Peyer's patch (tissue), 4 donors: ENCODE measurements at regions not wholly inside any gene's neighbourhood (a gene's known extent, or its start where the extent isn't known, plus 50 kb on each side); places are given as distances from the start of the nearest gene placed in this dataset.

Experiments
- POLR2A ChIP-seq, 2 donors: fragments of 450-650 bp; IDR thresholded peaks; one replicate each; pipeline ENCODE4 v1.5.1; 2017; ENCODE audit warnings: antibody characterized with exemption in 2 of 2, mild to moderate bottlenecking in 2 of 2, moderate library complexity in 2 of 2
- TF ChIP-seq, protein P1 (sequence below), 6 experiments: fragments of 450-650 bp in 4 of 6; fragments of 200-600 bp in 2 of 6; sonication (generic) in 1 of 6; IDR thresholded peaks; one replicate each; pipeline ENCODE4 v1.5.1; 2017 to 2019; ENCODE audit warnings: antibody characterized with exemption in 6 of 6, mild to moderate bottlenecking in 3 of 6, moderate library complexity in 1 of 6

DNA sequence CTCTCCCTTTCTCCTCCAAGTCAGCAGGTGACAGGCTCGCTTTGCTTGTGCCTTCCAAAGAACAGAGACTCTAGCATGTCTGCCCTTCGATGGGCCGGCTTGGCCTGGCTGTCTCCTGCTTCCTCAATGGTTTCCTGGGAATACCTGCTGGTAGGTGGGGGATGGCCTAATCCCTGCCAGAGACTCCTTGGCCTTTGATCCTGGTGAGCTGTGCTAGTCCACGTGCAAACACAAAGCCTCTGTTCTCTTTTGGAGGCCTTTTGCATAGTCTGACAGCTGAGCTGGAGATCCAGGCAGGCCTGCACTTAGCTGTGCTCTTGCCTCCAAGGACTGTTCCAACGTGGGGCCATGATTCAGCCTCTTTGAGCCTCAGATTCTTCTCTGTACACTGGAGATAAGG lies 67.6 kb downstream of the ARL4C start:
- TF ChIP-seq, protein P1, sequence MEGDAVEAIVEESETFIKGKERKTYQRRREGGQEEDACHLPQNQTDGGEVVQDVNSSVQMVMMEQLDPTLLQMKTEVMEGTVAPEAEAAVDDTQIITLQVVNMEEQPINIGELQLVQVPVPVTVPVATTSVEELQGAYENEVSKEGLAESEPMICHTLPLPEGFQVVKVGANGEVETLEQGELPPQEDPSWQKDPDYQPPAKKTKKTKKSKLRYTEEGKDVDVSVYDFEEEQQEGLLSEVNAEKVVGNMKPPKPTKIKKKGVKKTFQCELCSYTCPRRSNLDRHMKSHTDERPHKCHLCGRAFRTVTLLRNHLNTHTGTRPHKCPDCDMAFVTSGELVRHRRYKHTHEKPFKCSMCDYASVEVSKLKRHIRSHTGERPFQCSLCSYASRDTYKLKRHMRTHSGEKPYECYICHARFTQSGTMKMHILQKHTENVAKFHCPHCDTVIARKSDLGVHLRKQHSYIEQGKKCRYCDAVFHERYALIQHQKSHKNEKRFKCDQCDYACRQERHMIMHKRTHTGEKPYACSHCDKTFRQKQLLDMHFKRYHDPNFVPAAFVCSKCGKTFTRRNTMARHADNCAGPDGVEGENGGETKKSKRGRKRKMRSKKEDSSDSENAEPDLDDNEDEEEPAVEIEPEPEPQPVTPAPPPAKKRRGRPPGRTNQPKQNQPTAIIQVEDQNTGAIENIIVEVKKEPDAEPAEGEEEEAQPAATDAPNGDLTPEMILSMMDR (IDR thresholded peaks at IDR 0.05) = no peak
- no peak for TF ChIP-seq POLR2A (IDR thresholded peaks at IDR 0.05)
